ENCODE measurements at regions not wholly inside any gene's neighbourhood (a gene's known extent, or its start where the extent isn't known, plus 50 kb on each side); places are given as distances from the start of the nearest gene placed in this dataset.
"Not testable (repeated sequence)": the region's sequence is repeated elsewhere in the genome, so short reads cannot be mapped to it uniquely, and the experiment has no call there.

- no peak for DNase-seq (ENCODE audit: low read depth in 2 of 2)
These were observed 520.6 kb upstream of the SOX9 start for GRCh38 chr17:71600137-71600789.

GRCh38 chr17:71601894-71602504, 518.8 kb upstream of the SOX9 start:
- no peak for DNase-seq (ENCODE audit: low read depth in 2 of 2)

- DNase-seq (ENCODE audit: low read depth in 2 of 2), result no peak
These were observed 506.8 kb upstream of the SOX9 start for GRCh38 chr17:71613996-71614395.

GRCh38 chr17:71615820-71616219, 505.0 kb upstream of the SOX9 start:
- DNase-seq (ENCODE audit: low read depth in 2 of 2), result no peak

GRCh38 chr17:71617767-71618166, 503.1 kb upstream of the SOX9 start:
- not testable (repeated sequence) for DNase-seq (ENCODE audit: low read depth in 2 of 2)

GRCh38 chr17:71625330-71625729, 495.5 kb upstream of the SOX9 start:
- DNase-seq (ENCODE audit: low read depth in 2 of 2), result no peak

GRCh38 chr17:71628306-71628705, 492.5 kb upstream of the SOX9 start:
- DNase-seq (ENCODE audit: low read depth in 2 of 2), result no peak

GRCh38 chr17:71631483-71631882, 489.3 kb upstream of the SOX9 start:
- DNase-seq (ENCODE audit: low read depth in 2 of 2), result no peak

GRCh38 chr17:71632328-71632727, 488.5 kb upstream of the SOX9 start:
- DNase-seq (ENCODE audit: low read depth in 2 of 2), result no peak

GRCh38 chr17:71633391-71633849, 487.4 kb upstream of the SOX9 start:
- DNase-seq (ENCODE audit: low read depth in 2 of 2), result no peak

GRCh38 chr17:71634376-71634775, 486.4 kb upstream of the SOX9 start:
- no peak for DNase-seq (ENCODE audit: low read depth in 2 of 2)

GRCh38 chr17:71635187-71635586, 485.6 kb upstream of the SOX9 start:
- no peak for DNase-seq (ENCODE audit: low read depth in 2 of 2)

- DNase-seq (ENCODE audit: low read depth in 2 of 2), result no peak
These were observed 484.2 kb upstream of the SOX9 start for GRCh38 chr17:71636644-71637043.

GRCh38 chr17:71638668-71639067, 482.2 kb upstream of the SOX9 start:
- no peak for DNase-seq (ENCODE audit: low read depth in 2 of 2)

GRCh38 chr17:71639865-71640264, 481.0 kb upstream of the SOX9 start:
- no peak for DNase-seq (ENCODE audit: low read depth in 2 of 2)

- DNase-seq (ENCODE audit: low read depth in 2 of 2), result not testable (repeated sequence)
These were observed 473.9 kb upstream of the SOX9 start for GRCh38 chr17:71646890-71647289.

GRCh38 chr17:71648342-71648741, 472.5 kb upstream of the SOX9 start:
- not testable (repeated sequence) for DNase-seq (ENCODE audit: low read depth in 2 of 2)

- DNase-seq (ENCODE audit: low read depth in 2 of 2), result no peak
These were observed 470.9 kb upstream of the SOX9 start for GRCh38 chr17:71649941-71650350.

GRCh38 chr17:71655542-71655941, 465.3 kb upstream of the SOX9 start:
- DNase-seq (ENCODE audit: low read depth in 2 of 2), result no peak

- no peak for DNase-seq (ENCODE audit: low read depth in 2 of 2)
These were observed 463.6 kb upstream of the SOX9 start for GRCh38 chr17:71656964-71657858.

GRCh38 chr17:71658996-71659395, 461.8 kb upstream of the SOX9 start:
- DNase-seq (ENCODE audit: low read depth in 2 of 2), result no peak

- DNase-seq (ENCODE audit: low read depth in 2 of 2), result no peak
These were observed 456.0 kb upstream of the SOX9 start for GRCh38 chr17:71664861-71665260.

Data from dermis microvascular lymphatic vessel endothelial cell (primary cell).